ENCODE measurements at regions not wholly inside any gene's neighbourhood (a gene's known extent, or its start where the extent isn't known, plus 50 kb on each side); places are given as distances from the start of the nearest gene placed in this dataset.
A peak's percentile ranks its signal among the peaks of the same experiment; 100 is the strongest.

DNA sequence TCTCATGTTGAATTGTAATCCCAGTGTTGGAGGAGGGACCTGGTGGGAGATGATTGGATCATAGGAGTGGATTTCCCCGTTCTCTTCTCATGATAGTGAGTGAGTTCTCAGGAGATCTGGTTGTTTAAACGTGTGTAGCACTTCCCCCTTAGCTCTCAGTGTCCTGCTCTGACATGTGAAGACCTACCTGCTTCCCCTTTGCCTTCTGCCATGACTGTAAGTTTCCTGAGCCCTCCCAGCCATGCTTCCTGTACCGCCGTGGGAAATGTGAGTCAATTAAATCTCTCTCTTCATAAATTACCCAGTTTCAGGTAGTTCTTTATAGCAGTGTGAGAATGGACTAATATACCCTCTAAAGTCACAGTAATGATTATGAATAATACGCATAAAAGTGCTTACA, 248.4 kb upstream of the LRRC7 start:
- DNase-seq (ENCODE audit: low spot score): no peak

DNA sequence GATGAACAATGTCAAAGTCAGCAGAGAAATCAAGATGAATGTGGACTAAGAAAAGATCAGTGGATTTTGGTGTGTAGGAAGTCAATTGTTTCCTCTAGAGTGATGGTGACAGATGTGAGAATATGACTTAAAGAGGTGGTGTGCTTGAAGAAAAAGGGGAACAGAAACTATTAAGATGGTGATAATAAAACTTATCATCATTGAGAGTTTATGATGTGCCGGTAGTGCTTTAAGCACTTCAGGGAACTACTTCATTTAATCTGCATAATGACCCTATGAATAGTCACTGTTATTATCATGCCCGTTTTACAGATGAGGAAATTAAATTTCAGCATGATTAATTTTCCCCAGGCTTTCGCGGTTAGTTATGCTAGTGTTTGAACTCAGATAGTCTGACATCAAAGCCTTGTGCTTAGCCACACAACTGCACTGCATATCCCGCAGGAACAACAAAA, 246.9 kb upstream of the LRRC7 start:
- peak; percentile 56 for DNase-seq (ENCODE audit: low spot score)

DNA sequence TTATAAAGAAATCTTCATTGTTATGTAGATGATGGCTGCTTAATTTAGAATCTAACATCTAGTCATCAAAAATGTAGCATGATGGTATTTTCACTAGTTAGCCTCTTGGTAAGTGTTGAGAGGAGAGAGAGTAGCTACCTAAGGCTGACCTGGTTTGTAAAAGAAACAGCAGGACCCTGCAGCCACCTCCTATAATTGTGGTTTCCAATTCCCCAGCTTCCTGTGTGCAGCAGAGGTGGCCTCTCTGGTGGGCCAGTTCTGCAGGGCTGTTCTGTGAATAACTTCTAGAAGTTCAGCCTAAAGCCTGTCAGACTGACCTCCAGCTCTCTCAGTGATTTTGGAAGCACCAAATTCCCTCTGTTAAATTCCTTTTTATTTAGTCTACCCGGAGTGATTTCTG, 246.4 kb upstream of the LRRC7 start:
- no peak for DNase-seq (ENCODE audit: low spot score)

DNA sequence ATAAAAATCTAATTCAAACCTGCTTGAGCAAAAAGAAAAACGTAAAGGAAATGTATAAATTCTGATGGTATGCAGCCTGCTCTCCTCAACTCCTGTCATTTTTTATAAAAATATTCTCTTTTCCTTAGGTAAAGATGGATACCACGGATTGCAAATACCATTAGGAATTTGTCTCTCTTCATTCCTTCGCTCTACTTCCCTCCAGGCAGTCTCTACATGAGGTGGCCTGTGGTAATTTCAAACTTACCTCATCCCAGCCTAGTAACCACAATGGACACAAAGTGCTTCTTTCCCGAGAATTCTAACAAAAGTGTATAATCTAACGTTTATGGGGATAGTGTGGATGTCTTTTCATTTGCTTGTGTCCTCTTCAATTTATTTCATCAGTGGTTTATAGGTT, 239.5 kb upstream of the LRRC7 start:
- no peak for DNase-seq (ENCODE audit: low spot score)

DNA sequence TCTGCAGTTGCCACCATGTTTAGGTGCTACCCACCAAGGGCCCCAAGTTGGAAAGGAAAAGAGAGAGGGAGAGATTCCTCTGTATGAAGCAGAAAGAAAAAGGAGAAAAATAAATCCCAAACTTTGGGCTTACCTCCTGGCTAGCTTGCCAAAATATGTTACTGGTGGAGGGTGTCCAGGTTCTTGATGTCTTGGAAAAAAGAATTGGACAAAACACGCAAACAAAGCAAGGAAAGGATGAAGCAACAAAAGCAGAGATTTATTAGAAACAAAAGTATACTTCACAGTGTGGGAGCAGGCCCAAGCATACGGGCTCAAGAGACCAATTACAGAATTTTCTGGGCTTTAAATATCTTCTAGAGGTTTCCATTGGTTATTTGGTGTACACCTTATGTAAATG, 204.5 kb upstream of the LRRC7 start:
- DNase-seq (ENCODE audit: low spot score): no peak

DNA sequence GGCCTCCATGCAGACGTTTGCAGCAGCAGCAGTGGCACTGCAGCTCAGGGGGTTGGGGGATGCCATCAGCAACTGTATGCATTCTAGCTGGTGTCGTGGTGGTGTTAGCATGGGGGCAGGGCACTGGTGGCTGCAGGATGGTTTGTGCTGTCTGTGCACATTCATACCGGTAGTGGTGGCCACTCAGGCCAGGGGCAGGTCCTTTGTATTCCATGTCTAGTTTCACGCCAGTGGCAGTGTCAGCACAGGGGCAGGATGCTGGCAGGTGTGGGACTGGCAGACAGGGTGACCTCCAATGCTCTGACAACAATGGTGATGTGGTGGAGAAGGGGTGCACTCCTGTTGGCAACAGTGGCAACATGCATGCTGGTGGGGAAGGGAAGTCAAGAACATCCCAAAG, 194.2 kb upstream of the LRRC7 start:
- DNase-seq (ENCODE audit: low spot score): no peak

DNA sequence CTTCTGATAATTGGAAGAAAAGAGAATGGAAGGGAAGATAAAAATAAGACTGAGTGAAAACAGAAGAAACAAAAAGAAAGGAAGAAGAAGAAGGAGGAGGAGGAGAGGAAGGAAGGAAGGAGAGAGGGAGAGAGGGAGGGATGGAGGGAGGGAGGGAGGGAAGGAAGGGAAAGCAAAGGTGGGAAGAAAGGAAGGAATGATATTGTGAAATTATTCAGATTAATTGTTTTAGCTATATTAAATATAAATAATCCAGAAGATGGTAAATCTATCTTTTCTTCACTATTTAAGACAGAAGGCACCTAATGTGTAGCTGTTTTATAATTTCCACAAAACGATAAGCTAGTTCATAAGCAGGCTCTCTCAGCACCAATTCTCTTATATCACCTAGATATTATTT, 191.3 kb upstream of the LRRC7 start:
- no peak for DNase-seq (ENCODE audit: low spot score)

DNA sequence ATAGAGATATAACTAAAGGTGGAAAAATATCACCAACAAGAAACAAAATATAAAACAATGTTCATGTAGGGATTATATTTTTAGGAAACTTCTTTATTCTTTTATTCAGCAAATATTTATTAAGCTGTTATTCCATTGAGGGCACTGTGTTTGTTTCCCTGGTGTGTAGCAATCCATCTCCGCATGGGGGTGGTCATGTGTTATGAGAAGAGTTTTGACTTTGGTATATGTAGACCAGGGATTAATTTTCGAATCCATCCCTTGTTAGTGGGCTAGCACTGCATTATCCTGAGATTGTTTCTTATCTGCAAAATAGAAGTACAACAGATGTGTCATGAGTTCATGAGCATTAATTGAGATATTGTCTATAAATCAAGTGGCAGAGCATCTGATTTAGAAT, 190.2 kb upstream of the LRRC7 start:
- no peak for DNase-seq (ENCODE audit: low spot score)

DNA sequence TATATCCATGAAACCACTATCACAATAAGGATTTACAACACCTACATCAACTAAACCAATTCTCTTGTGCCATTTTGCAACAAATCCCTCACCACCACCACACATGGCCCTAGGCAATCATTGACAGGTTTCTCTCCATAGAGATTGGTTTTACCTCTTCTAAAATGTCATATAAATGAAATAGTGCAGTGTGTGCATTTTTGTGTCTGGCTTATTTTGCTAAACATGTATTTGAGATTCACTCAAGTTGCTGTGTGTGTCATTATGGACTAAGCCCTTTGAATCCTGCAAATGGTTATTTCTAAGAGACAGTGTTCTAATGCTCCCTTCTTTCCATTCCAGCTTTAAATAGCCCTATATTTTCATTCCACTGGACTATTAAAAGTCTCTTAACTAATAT, 179.7 kb upstream of the LRRC7 start:
- no peak for DNase-seq (ENCODE audit: low spot score)

DNA sequence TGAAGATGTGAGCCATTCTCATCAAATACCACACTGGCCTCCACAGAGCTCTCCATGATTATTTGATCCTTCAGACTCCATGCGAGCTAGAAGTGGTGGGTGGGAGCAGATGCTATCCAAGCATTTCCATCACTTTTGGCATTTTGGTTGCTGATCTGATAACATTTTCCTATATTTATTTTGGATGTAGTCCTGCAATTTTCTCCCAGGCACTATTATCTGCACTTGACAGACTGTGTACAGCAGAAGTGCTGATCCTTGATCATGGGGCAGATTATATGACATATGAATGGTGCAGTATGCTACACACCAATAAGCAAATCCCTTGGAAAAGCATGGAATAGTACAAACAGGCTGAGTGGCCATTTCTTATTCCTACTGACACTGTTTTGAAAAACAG, 167.6 kb upstream of the LRRC7 start:
- DNase-seq (ENCODE audit: low spot score): no peak

DNA sequence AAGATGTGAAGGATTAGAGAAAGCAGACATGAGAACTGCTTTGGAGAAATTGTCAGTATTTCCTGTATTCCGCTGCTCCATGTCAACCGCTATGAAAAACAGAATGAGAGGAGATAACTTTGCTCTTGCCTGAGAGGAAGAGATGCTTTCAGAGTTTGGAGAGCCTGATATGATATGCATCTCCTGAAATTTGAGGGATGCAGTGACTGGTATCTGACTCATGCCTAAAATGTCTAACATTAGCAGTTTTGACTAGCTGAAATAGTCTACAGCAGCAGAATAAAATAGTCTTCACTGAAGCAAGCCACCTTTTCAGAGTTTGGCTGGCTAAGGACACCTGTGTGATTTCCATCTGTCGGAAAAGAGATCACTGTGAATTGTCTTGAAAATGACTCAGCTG, 165.8 kb upstream of the LRRC7 start:
- DNase-seq (ENCODE audit: low spot score): no peak

DNA sequence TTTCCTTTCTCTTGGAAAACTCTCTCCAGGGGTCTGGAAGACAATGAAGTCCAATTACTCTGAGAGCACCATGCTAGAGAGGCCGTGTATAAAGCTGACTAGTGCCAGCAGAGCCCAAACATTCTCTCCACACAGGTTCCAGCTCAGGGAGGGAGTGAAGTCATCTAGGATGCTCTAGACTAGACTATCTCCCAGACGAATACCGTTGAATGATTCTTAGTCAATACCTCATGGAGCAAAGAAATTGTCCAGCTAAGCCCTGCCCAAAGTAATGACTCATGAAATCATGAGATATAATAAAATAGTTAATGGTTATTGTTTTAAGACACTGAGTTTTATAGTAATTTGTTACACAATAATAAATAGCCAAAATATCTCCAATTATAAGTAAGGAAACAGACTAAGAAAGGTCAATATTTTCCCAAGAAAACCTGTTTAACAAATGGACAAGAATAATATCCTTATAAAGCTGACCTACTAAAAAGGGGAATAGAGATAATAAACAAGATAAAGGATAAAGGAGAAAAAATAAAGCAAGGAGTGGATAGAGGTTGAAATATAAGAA, 163.9 kb upstream of the LRRC7 start:
- DNase-seq (ENCODE audit: low spot score): no peak

DNA sequence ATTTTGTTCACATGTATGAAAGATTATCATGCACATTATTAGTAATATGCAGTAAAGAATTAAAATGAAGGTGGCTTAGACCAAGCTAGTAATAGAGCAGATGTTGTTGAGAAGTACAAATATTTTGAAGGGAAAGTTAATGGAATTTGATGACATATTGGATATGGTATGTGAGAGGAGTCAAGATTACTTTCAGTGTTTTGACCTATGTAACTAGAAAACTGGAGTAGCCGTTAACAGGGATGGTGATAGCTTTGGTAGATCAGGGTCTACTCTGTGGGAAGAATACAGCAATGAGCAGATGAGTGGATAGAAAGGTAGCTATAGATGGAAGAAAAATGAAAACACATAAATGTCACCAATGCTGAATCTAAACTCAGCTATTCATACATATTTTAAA, 163.2 kb upstream of the LRRC7 start:
- no peak for DNase-seq (ENCODE audit: low spot score)

DNA sequence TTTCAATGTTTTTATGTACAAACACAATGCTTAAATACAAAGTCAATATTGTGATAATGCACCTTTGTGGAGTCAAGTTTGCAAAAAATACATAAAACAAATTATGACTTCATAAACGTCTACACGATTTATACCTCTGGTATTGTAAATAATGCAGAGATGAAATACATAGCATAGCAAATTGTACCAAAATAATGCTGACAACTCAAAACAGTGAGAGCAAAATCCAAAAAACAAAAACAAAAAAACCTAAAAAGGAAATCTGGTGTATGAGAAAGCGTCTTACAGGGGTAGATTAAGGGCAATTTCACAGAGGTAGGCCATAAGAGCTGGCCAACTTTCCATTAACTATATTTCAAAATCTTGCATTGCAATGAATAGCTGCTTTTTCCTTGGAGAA, 161.5 kb upstream of the LRRC7 start:
- DNase-seq (ENCODE audit: low spot score): no peak

DNA sequence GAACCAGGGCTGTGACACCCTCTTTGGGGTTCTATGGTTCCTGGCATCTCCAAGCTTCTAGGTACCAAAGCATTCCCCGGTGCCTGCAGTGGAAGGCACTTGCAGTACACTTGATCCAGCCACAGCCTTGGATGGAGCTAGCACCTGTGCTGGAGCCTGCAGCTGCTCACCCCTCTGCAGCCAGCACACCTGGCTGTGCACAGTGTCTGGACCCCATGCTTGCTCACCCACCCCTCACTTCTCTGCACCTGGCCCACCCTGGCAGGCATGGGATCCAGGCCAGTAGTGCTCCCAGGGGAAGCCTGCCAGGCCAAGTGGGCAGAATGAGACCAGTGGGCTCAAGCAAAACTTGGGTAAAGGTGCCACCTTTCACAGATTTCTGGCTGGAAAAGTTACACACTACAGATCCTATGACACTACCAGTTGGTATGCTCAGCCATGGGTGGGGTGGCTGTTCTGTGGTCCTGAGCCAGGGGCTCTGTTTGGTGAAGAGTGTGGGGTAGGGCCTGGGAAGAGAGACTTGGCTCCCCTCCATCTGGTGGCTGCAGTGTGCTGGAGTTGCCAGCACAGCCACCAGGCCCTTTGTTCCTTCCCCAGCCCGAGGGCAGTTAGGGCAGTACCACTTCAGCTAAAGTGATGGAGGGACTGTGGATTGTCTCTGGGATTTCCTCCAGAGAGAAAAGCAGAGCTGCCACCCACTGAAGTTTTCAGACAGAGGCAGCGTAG, 157.8 kb upstream of the LRRC7 start:
- no peak for DNase-seq (ENCODE audit: low spot score)

DNA sequence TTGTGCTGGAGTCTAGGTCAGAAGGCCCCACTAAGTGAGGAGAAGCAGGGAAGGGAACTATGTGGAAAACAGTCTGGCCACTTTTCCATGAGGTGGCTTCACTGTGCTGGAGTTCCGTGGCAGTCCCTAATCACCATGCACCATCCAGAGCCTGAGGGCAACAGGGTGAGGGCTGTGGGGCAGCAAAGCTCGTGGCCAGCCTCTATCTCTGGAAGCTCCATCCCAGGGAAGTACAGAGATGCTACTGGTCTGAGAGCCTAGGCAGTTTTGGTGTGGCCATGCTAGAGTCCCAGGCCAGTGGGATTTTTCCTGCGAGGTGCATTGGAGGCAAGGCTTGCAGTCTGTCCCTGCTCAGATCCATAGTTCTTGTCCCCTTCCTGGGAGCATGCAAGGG, 157.3 kb upstream of the LRRC7 start:
- DNase-seq (ENCODE audit: low spot score): no peak

DNA sequence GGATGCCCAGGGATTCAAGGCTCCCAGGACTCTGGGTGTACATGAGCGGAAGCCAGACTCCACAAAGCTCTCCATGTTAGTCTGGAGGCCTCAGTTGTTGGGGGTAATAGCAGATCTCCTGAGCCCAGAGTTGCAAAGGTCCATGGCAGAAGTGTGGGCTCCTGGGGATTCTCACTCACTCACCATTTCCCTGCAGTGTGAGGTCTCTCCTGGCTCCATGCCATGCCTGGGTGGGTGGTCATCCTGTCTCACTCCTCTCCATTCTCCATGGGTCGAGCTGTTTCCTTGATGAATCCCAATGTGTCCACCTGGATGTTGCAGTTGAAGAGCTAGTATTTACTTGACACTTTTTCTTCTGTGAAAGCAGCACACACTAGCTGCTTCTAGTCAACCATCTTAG, 156.8 kb upstream of the LRRC7 start:
- no peak for DNase-seq (ENCODE audit: low spot score)

DNA sequence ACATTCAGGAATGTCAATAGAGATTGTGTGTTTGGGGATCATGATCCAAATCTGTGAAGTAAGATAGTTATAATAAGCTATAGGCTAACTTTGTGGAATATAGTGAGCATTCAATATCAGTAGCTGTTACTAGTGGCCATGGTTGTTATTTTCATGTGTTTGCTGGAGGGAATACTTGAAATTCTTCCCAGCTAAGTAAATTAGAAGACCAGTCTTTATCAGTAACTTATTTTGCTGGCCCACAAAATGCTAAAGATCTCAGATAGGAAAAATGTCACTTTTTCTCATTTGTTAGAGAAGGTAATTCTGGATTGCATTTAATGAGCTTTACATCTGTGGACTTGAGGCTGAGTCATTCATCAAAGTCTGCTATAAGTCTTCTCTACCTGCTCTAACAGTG, 156.1 kb upstream of the LRRC7 start:
- DNase-seq (ENCODE audit: low spot score): no peak

DNA sequence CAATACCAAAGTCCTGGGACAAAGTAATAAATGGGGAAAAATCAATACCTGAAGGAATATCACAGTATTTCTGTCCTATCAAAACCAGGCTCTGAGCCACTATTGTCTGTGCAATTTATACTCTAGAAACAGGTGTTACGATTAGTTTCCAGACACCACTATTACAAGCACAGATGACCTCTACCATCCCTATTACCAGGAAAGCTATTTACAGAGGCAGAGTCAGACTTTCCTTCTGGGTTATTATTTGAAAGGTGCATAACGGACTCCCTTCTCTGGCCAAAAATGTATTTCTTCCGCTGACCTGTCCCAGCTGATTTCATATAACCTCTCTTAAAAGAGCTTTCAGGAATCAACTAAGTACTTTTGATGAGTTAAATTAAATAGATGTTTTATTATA, 154.6 kb upstream of the LRRC7 start:
- no peak for DNase-seq (ENCODE audit: low spot score)

DNA sequence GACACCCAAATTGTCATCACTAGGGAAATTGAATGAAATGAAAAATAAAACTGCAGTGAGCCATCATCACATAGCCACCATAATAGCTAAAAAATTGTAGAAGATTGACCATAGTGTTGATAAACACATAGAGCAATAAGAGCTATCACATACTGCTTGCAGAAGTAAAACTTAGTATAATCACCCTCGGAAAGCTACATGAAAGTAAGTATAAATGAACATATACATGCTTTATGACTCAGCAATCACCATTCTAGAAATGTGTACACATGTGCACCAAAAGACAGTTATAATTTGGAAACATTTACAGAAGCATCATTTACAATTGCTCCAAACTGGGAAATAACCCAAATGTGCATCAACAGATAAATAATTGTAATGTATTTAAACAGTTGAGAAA, 153.1 kb upstream of the LRRC7 start:
- no peak for DNase-seq (ENCODE audit: low spot score)

DNA sequence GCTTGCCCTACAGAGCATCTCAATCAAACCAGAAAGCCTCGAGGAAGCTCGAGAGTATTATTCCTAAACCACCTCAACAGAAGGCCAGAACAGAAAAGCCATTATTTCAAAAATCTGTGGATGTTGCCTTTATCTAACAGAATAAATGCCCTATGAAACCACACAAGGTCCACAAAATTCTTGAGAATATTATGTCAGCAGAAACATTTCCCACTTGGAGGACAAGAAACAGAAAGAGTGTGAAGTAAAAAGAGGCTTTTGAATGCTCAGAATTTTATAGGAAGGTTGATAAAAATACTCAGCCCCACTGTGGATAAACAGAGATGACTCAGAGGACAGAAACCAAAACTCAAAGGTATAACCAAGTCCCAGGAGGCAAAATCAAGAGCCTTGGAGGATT, 146.4 kb upstream of the LRRC7 start:
- DNase-seq (ENCODE audit: low spot score): no peak

DNA sequence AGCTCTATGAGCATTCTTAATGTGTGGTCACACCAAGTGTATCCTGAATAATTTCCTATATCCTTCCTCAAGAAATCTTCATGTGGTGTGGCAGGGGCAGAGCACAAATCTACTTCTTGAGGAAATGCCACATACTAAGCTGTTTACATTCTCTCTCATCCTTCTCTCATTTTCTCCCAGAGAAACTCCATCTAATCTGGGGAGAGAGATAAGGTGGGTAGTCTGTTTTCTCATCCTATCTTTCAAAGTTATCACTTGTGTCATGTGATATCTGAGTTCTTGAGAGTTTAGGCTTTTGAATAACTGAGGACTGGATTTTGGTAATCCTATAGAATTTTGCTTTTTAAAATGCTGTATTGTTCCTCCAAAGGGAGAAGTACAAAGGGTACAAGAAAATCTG, 141.9 kb upstream of the LRRC7 start:
- no peak for DNase-seq (ENCODE audit: low spot score)

DNA sequence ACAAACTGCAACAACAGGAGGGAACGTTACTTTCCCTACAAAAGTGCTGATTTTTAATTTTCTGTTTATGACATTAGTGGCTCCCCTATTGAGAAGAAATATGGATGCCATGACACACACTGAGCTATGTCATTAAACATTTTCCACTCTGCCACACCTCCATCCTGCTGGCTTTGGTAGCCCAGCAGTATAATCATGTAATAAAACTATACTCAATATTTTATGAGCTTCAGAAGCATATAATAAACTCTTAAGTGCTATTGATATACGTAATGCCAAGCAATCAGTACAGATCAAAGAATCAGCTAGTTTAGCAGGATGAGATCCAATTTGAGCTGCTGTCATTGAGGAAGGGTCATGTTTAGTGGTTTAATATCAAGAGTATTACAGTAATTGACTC, 141.3 kb upstream of the LRRC7 start:
- DNase-seq (ENCODE audit: low spot score): no peak

DNA sequence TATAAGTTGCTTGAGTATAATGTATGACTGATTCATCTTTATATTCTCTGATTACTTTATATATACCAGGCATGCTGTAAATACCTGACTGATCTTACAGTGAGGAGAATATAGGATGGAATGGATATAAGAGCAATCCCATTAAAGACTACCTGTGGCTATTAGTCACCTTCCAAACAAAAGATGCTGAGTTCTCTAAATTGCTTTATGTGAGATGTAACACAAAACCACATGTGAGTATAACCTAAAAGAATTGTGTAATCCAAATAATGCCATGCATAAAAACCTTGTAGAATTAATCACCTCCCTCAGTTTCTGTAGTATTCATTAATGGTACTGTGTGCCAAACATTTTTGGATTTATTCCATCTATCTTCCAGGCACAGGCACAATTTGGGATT, 134.6 kb upstream of the LRRC7 start:
- DNase-seq (ENCODE audit: low spot score): no peak
